Adrenal gland (tissue), 5 donors: ENCODE measurements at regions not wholly inside any gene's neighbourhood (a gene's known extent, or its start where the extent isn't known, plus 50 kb on each side); places are given as distances from the start of the nearest gene placed in this dataset.

Source experiments
- POLR2A ChIP-seq, 2 donors: fragments of 450-650 bp; IDR thresholded peaks; one replicate each; pipeline ENCODE4 v1.6.1; 2017; ENCODE audit warnings: antibody characterized with exemption in 2 of 2, mild to moderate bottlenecking in 2 of 2, moderate library complexity in 1 of 2
- TF ChIP-seq, protein P1 (sequence below), 6 experiments: fragments of 450-650 bp in 4 of 6; fragments of 200-600 bp in 2 of 6; sonication (generic) in 1 of 6; IDR thresholded peaks; 1 replicate in 5 of 6; 2 replicates in 1 of 6; pipeline versions ENCODE4 v1.5.1 to v1.8.0; 2016 to 2021; ENCODE audit warnings: antibody characterized with exemption in 6 of 6, mild to moderate bottlenecking in 2 of 6, moderate library complexity in 1 of 6
- donor health status: DM: no; HTN: no; CAD: no.

DNA sequence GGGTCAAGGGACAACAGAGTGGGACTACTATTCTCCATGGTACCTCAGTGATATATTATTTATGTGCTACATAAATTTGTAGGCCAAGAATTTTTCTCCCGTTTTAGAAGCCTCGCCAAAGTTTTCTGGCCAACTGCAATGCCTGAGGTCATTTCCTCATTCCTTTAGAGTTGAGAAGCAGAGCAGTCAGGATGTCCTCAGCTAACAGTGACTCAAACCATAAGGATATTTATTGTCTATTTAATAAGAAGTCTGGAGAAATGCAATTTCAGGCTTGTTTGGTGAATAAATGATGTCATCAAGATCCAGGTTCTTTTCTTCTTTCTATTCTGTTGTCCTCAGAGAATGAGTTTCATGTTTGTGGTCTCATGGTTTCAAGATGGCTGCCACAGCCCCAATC lies 91.0 kb downstream of the ADCYAP1 start:
- no peak for TF ChIP-seq POLR2A (IDR thresholded peaks at IDR 0.05)
- TF ChIP-seq, protein P1, sequence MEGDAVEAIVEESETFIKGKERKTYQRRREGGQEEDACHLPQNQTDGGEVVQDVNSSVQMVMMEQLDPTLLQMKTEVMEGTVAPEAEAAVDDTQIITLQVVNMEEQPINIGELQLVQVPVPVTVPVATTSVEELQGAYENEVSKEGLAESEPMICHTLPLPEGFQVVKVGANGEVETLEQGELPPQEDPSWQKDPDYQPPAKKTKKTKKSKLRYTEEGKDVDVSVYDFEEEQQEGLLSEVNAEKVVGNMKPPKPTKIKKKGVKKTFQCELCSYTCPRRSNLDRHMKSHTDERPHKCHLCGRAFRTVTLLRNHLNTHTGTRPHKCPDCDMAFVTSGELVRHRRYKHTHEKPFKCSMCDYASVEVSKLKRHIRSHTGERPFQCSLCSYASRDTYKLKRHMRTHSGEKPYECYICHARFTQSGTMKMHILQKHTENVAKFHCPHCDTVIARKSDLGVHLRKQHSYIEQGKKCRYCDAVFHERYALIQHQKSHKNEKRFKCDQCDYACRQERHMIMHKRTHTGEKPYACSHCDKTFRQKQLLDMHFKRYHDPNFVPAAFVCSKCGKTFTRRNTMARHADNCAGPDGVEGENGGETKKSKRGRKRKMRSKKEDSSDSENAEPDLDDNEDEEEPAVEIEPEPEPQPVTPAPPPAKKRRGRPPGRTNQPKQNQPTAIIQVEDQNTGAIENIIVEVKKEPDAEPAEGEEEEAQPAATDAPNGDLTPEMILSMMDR (IDR thresholded peaks at IDR 0.05), result no peak
